Testis (tissue), 2 donors: ENCODE measurements at regions not wholly inside any gene's neighbourhood (a gene's known extent, or its start where the extent isn't known, plus 50 kb on each side); places are given as distances from the start of the nearest gene placed in this dataset.

Experiments
- DNase-seq: peaks from one replicate; pipeline ENCODE4 v3.0.0-alpha.2; 2019
- H3K27ac ChIP-seq, 2 donors: fragments of 200-600 bp; sonication (generic); one replicate each; pipeline ENCODE4 v1.5.1; 2019
- H3K27me3 ChIP-seq: fragments of 200-600 bp; sonication (generic); one replicate; pipeline ENCODE4 v1.5.1; 2019
- H3K36me3 ChIP-seq: fragments of 200-600 bp; sonication (generic); one replicate; pipeline ENCODE4 v1.5.1; 2017; ENCODE audit warnings: low read depth; ENCODE audit errors: missing control alignments
- H3K4me1 ChIP-seq: fragments of 200-600 bp; sonication (generic); one replicate; pipeline ENCODE4 v1.5.1; 2019
- H3K4me3 ChIP-seq, 2 donors: fragments of 200-600 bp; sonication (generic); one replicate each; pipeline ENCODE4 v1.5.1; 2017 to 2019
- H3K9me3 ChIP-seq: fragments of 200-600 bp; sonication (generic); one replicate; pipeline ENCODE4 v1.5.1; 2017
- CTCF ChIP-seq, 3 experiments: fragments of 450-650 bp in 2 of 3; fragments of 200-600 bp in 1 of 3; sonication (generic) in 1 of 3; IDR thresholded peaks; one replicate each; pipeline ENCODE4 v1.5.1; 2016 to 2019; ENCODE audit warnings: antibody characterized with exemption in 3 of 3, mild to moderate bottlenecking in 2 of 3, moderate library complexity in 1 of 3
- POLR2A ChIP-seq: fragments of 450-650 bp; IDR thresholded peaks from one replicate; pipeline ENCODE4 v1.6.1; 2017; ENCODE audit warnings: antibody characterized with exemption, mild to moderate bottlenecking, moderate library complexity
- WGBS, 2 donors: methylation state at CpG; one replicate each; pipeline ENCODE4 v1.1.5; 2018; 5-methylcytosine and 5-hydroxymethylcytosine counted together
- intact Hi-C: fragments of 100-400 bp; cut with DNase I; formaldehyde crosslinking; loops from one replicate; pipeline ENCODE4 v1.15.1; 2023; ENCODE audit warnings: low total_unique reads

DNA sequence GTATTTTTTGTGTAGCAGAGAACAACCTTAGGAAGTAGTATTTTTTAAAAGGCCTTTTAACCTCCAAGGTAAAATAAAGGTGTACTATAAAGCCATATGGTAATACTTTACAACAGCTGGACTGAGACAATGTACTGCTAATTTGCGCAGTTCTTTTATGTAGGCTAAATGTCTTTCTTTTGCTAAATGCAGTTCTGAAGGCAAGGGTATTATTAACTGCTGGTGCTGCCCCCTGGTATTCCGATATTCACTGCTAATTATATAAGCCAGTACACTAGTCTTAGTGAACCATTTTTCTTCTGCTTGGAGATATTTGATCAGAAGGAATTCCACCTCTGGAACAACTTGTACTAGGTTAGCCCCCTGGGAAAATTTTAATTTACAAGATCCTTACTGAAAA is 272.0 kb upstream of the FERD3L start:
- no peaks in the 10 kb centered on the region for H3K9me3 ChIP-seq
- 80 to 86% methylated on average over 2 of the region's 2 CpGs for WGBS, 2 donors
- no peaks in the 10 kb centered on the region for H3K27me3 ChIP-seq
- TF ChIP-seq POLR2A (no peak), CTCF (IDR thresholded peaks at IDR 0.05) (no peak)
- H3K27ac ChIP-seq, result no peak overlapping the region
- H3K36me3 ChIP-seq, result no peaks in the 10 kb centered on the region
- no peaks in the 10 kb centered on the region for H3K4me1 ChIP-seq
- H3K4me3 ChIP-seq, result no peak overlapping the region
- no peak for DNase-seq
- intact Hi-C loops, result no loop called here

DNA sequence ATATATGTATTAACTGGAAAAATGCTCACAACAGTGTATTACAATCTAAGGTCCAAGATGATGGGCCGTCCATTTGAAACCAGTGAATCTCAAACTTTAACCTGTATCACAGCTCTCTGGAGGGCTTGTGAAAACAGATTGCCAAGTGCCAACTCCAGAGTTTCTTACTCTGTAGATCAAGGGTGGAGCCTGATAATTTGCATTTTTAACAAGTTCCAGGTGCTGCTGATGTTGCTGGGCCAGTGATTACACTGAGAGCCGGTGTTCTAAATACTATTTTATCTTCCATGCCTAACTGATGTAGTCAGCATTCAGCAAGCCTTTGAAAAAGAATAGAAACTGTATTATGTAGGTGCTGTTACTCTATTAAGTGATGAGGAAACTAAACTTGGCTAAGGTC is 269.9 kb upstream of the FERD3L start:
- intact Hi-C loops, result no loop called here
- H3K4me1 ChIP-seq, result no peaks in the 10 kb centered on the region
- no peaks in the 10 kb centered on the region for H3K9me3 ChIP-seq
- no peak overlapping the region for H3K27ac ChIP-seq
- DNase-seq, result no peak
- WGBS, 2 donors, result 87 to 91% methylated on average over 2 of the region's 2 CpGs
- no peaks in the 10 kb centered on the region for H3K27me3 ChIP-seq
- H3K36me3 ChIP-seq, result no peaks in the 10 kb centered on the region
- TF ChIP-seq POLR2A (no peak), CTCF (IDR thresholded peaks at IDR 0.05) (no peak)
- no peak overlapping the region for H3K4me3 ChIP-seq

GRCh38 chr7:19413443-19413965 is 268.3 kb upstream of the FERD3L start:
- Histone ChIP-seq H3K4me1 (no peaks in the 10 kb centered on the region), H3K27ac (no peak overlapping the region), H3K36me3 (no peaks in the 10 kb centered on the region), H3K4me3 (no peak overlapping the region), H3K9me3 (no peaks in the 10 kb centered on the region), H3K27me3 (no peaks in the 10 kb centered on the region)
- TF ChIP-seq POLR2A (no peak), CTCF (IDR thresholded peaks at IDR 0.05) (no peak)
- DNase-seq, result no peak
- 53 to 76% methylated on average over 3 of the region's 3 CpGs for WGBS, 2 donors
- intact Hi-C loops, result no loop called here

DNA sequence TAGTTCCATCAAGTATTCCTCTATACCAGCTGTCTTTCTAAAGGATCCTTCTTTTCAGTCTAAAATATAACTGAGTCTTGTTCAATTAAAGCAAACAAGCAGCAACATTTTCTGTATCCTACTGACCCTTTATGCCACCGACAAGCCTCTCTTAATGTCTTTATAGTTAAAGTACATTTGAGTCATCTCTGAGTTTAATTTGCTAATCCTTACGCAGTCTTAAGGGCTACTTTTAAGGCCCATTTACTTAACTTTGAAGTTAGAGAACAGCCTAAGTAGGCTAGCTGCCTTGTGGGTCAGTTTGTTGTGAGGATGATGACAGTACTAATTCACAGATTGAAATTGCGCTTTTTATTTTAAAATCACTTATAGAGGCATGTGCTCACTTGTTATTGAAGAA is 265.5 kb upstream of the FERD3L start:
- TF ChIP-seq POLR2A (no peak), CTCF (IDR thresholded peaks at IDR 0.05) (no peak)
- Histone ChIP-seq H3K36me3 (no peaks in the 10 kb centered on the region), H3K27me3 (no peaks in the 10 kb centered on the region), H3K9me3 (no peaks in the 10 kb centered on the region), H3K4me1 (no peaks in the 10 kb centered on the region), H3K4me3 (no peak overlapping the region), H3K27ac (no peak overlapping the region)
- no peak for DNase-seq
- intact Hi-C loops, result no loop called here
- 81 to 94% methylated on average over 3 of the region's 3 CpGs for WGBS, 2 donors

GRCh38 chr7:19410106-19410505 is 264.9 kb upstream of the FERD3L start:
- Histone ChIP-seq H3K36me3 (no peaks in the 10 kb centered on the region), H3K9me3 (no peaks in the 10 kb centered on the region), H3K4me3 (no peak overlapping the region), H3K4me1 (no peaks in the 10 kb centered on the region), H3K27ac (no peak overlapping the region), H3K27me3 (no peaks in the 10 kb centered on the region)
- DNase-seq, result no peak
- no peak for TF ChIP-seq POLR2A
- TF ChIP-seq CTCF (IDR thresholded peaks at IDR 0.05), result no peak
- intact Hi-C loops, result no loop called here
